Keratinocyte (primary cell): ENCODE measurements at regions not wholly inside any gene's neighbourhood (a gene's known extent, or its start where the extent isn't known, plus 50 kb on each side); places are given as distances from the start of the nearest gene placed in this dataset.

ENCODE experiments used
- DNase-seq: peaks from one replicate; pipeline ENCODE4 v3.0.0-alpha.2; 2011; ENCODE audit warnings: low read depth, missing footprints, low spot score
- FAIRE-seq: peaks from 2 replicates; lab custom pipeline; 2011; peaks lifted over from hg19 to GRCh38; lab: Jason Lieb, UNC
- H2AFZ ChIP-seq: 2 replicates; pipeline ENCODE4 v1.6.0; 2012; ENCODE audit warnings: low read length, control low read depth, inconsistent platforms; ENCODE audit not compliant: control insufficient read depth
- H3K27ac ChIP-seq: 2 replicates; pipeline ENCODE4 v1.5.1; 2011; ENCODE audit warnings: low read length; ENCODE audit not compliant: control insufficient read depth, insufficient read depth
- H3K27me3 ChIP-seq: 3 replicates; pipeline ENCODE4 v1.6.0; 2011; ENCODE audit warnings: low read length; ENCODE audit not compliant: control insufficient read depth, insufficient read depth; ENCODE audit errors: extremely low read depth
- H3K36me3 ChIP-seq, 2 experiments: 2 replicates in 1 of 2; 3 replicates in 1 of 2; pipeline ENCODE4 v1.5.1; 2011; ENCODE audit warnings: low read length in 2 of 2, mild to moderate bottlenecking in 1 of 2; ENCODE audit not compliant: control insufficient read depth in 2 of 2, insufficient read depth in 2 of 2; ENCODE audit errors: extremely low read depth in 1 of 2
- H3K4me1 ChIP-seq: 3 replicates; pipeline ENCODE4 v1.5.1; 2011; ENCODE audit warnings: low read length; ENCODE audit not compliant: control insufficient read depth, insufficient read depth; ENCODE audit errors: extremely low read depth
- H3K4me2 ChIP-seq: 3 replicates; pipeline ENCODE4 v1.6.0; 2011; ENCODE audit warnings: low read depth, low read length; ENCODE audit not compliant: control insufficient read depth, insufficient read depth; ENCODE audit errors: extremely low read depth
- H3K4me3 ChIP-seq, 3 experiments: fragments of 200-600 bp in 1 of 3; sonication (generic) in 1 of 3; 2 replicates in 2 of 3; 3 replicates in 1 of 3; pipeline ENCODE4 v1.5.1; 2011 to 2016; ENCODE audit warnings: low read length in 3 of 3, mild to moderate bottlenecking in 3 of 3, control low read depth in 2 of 3, inconsistent platforms in 1 of 3, low read depth in 1 of 3, mixed read lengths in 1 of 3, mixed run types in 1 of 3, moderate library complexity in 1 of 3; ENCODE audit not compliant: control insufficient read depth in 2 of 3, insufficient read depth in 2 of 3; ENCODE audit errors: extremely low read depth in 1 of 3
- H3K79me2 ChIP-seq: 2 replicates; pipeline ENCODE4 v1.6.0; 2012; ENCODE audit warnings: low read length; ENCODE audit not compliant: control insufficient read depth, insufficient read depth
- H3K9ac ChIP-seq: 3 replicates; pipeline ENCODE4 v1.6.0; 2011; ENCODE audit warnings: low read length; ENCODE audit not compliant: control insufficient read depth, insufficient read depth; ENCODE audit errors: extremely low read depth
- H3K9me1 ChIP-seq: 3 replicates; pipeline ENCODE4 v1.6.0; 2011; ENCODE audit warnings: low read length; ENCODE audit not compliant: control insufficient read depth, insufficient read depth; ENCODE audit errors: extremely low read depth
- H3K9me3 ChIP-seq: 2 replicates; pipeline ENCODE4 v1.5.1; 2012; ENCODE audit warnings: low read depth, low read length; ENCODE audit not compliant: control insufficient read depth
- H4K20me1 ChIP-seq: 3 replicates; pipeline ENCODE4 v1.6.0; 2011; ENCODE audit warnings: low read length; ENCODE audit not compliant: control insufficient read depth, insufficient read depth; ENCODE audit errors: extremely low read depth
- CTCF ChIP-seq, 3 experiments: IDR thresholded peaks in 1 of 3; conservative IDR thresholded peaks in 1 of 3; optimal IDR thresholded peaks in 1 of 3; 2 replicates in 2 of 3; 3 replicates in 1 of 3; pipeline versions ENCODE3 to v1.5.1; 2011; ENCODE audit warnings: low read length in 3 of 3, mild to moderate bottlenecking in 3 of 3, moderate library complexity in 2 of 3, control low read depth in 1 of 3, inconsistent platforms in 1 of 3; ENCODE audit not compliant: insufficient read depth in 2 of 3; ENCODE audit errors: extremely low read depth in 1 of 3
- EZH2 ChIP-seq: IDR thresholded peaks from one replicate; pipeline ENCODE4 v1.6.1; 2012; ENCODE audit warnings: inconsistent platforms, mild to moderate bottlenecking, low read length, moderate library complexity
- dilution Hi-C: fragments of 300-500 bp; cut with MboI; formaldehyde crosslinking; loops from one replicate; pipeline ENCODE4 v1.7.0; 2020; ENCODE audit warnings: low sequenced_read_pairs; ENCODE audit not compliant: extremely low pct_ligation_motif_present

DNA sequence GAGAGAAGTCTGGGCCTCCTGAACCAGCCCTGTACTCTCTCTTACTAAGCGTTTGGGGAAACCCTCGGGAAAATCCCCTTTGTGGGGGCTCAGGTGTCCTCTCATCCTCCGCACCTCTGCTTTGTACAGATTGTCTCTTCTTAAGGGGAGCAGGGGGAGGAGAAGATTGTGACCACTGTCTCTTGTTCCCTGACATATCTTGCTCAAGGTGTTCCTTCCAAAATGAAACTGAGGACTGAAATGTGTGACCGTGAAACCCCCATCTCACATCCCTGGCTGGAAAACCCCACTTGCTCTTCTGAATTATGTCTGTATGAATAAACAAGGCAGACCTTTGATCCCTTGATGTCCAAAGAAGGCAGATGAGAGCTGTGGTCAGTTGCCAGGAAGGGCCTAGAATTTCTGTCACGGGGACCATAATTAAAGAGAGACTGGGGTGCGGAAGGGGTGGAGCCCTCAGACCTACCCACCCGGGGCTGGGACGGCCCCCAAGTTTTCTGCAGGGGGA lies 369.8 kb downstream of the AACS start:
- FAIRE-seq, result no peak
- dilution Hi-C loops, result no loop called here

GRCh38 chr12:125435871-125436270 lies 370.6 kb downstream of the AACS start:
- no peaks in the 10 kb centered on the region for H3K27me3 ChIP-seq
- no peak overlapping the region for H3K4me2 ChIP-seq
- FAIRE-seq (no peak), DNase-seq (no peak)
- H3K4me1 ChIP-seq, result no peaks in the 10 kb centered on the region
- no peak overlapping the region for H3K4me3 ChIP-seq
- H3K9ac ChIP-seq, result no peak overlapping the region
- no peaks in the 10 kb centered on the region for H3K79me2 ChIP-seq
- no peaks in the 10 kb centered on the region for H3K36me3 ChIP-seq
- H3K9me1 ChIP-seq, result no peaks in the 10 kb centered on the region
- H2AFZ ChIP-seq, result no peak overlapping the region
- no peaks in the 10 kb centered on the region for H4K20me1 ChIP-seq
- TF ChIP-seq CTCF (optimal IDR thresholded peaks at IDR 0.05 in 1 of 3, IDR thresholded peaks at IDR 0.05 in 1 of 3, conservative IDR thresholded peaks at IDR 0.05 in 1 of 3; ENCODE audit: extremely low read depth in 1 of 3, insufficient read depth in 2 of 3, low read length in 3 of 3) (no peak), EZH2 (no peak)
- dilution Hi-C loops, result no loop called here
- H3K27ac ChIP-seq, result no peak overlapping the region
- H3K9me3 ChIP-seq, result peaks cover 2% of the 10 kb centered on the region

More for the DNA sequence above, 369.8 kb downstream of the AACS start:
- Histone ChIP-seq H3K4me2 (no peak overlapping the region), H3K4me3 (no peak overlapping the region), H4K20me1 (no peaks in the 10 kb centered on the region), H2AFZ (no peak overlapping the region), H3K27ac (no peak overlapping the region), H3K9me3 (peaks cover 2% of the 10 kb centered on the region), H3K4me1 (no peaks in the 10 kb centered on the region), H3K36me3 (no peaks in the 10 kb centered on the region), H3K9me1 (no peaks in the 10 kb centered on the region), H3K9ac (no peak overlapping the region), H3K79me2 (no peaks in the 10 kb centered on the region), H3K27me3 (no peaks in the 10 kb centered on the region)
- TF ChIP-seq CTCF (optimal IDR thresholded peaks at IDR 0.05 in 1 of 3, IDR thresholded peaks at IDR 0.05 in 1 of 3, conservative IDR thresholded peaks at IDR 0.05 in 1 of 3; ENCODE audit: extremely low read depth in 1 of 3, insufficient read depth in 2 of 3, low read length in 3 of 3) (no peak), EZH2 (no peak)
- DNase-seq, result no peak
